Suprapubic skin (tissue), 4 donors: ENCODE measurements at regions not wholly inside any gene's neighbourhood (a gene's known extent, or its start where the extent isn't known, plus 50 kb on each side); places are given as distances from the start of the nearest gene placed in this dataset.
"Not testable (repeated sequence)": the region's sequence is repeated elsewhere in the genome, so short reads cannot be mapped to it uniquely, and the experiment has no call there.

Experiments
- DNase-seq, 2 donors: peaks; one replicate each; pipeline ENCODE4 v3.0.0-alpha.2; 2019; ENCODE audit warnings: low spot score in 2 of 2
- H3K27ac ChIP-seq: fragments of 200-600 bp; sonication (generic); one replicate; pipeline ENCODE4 v1.5.1; 2019
- H3K27me3 ChIP-seq: fragments of 200-600 bp; sonication (generic); one replicate; pipeline ENCODE4 v1.5.1; 2019
- H3K36me3 ChIP-seq: fragments of 200-600 bp; sonication (generic); one replicate; pipeline ENCODE4 v1.5.1; 2019
- H3K4me1 ChIP-seq: fragments of 200-600 bp; sonication (generic); one replicate; pipeline ENCODE4 v1.5.1; 2019
- H3K4me3 ChIP-seq: fragments of 200-600 bp; sonication (generic); one replicate; pipeline ENCODE4 v1.5.1; 2019; ENCODE audit warnings: mild to moderate bottlenecking
- H3K9me3 ChIP-seq: fragments of 200-600 bp; sonication (generic); one replicate; pipeline ENCODE4 v1.5.1; 2019
- CTCF ChIP-seq, 2 donors: fragments of 200-600 bp in 1 of 2; fragments of 450-650 bp in 1 of 2; sonication (generic) in 1 of 2; IDR thresholded peaks; one replicate each; pipeline ENCODE4 v1.5.1; 2016 to 2019; ENCODE audit warnings: antibody characterized with exemption in 2 of 2, mild to moderate bottlenecking in 1 of 2, moderate library complexity in 1 of 2
- EP300 ChIP-seq: sonication (generic); formaldehyde crosslinking; IDR thresholded peaks from one replicate; pipeline ENCODE4 v1.6.1; 2017; ENCODE audit warnings: antibody characterized with exemption
- POLR2A ChIP-seq, 2 donors: fragments of 450-650 bp; IDR thresholded peaks; one replicate each; pipeline ENCODE4 v1.6.1; 2017; ENCODE audit warnings: antibody characterized with exemption in 2 of 2, mild to moderate bottlenecking in 2 of 2, moderate library complexity in 2 of 2
- POLR2AphosphoS5 ChIP-seq, 3 donors: sonication (generic); formaldehyde crosslinking; IDR thresholded peaks; one replicate each; pipeline ENCODE4 v1.6.1; 2017; ENCODE audit warnings: antibody characterized with exemption in 3 of 3
- WGBS: methylation state at CpG from one replicate; pipeline ENCODE4 v1.1.5; 2018; 5-methylcytosine and 5-hydroxymethylcytosine counted together

- Histone ChIP-seq H3K4me3 (no peak overlapping the region), H3K27ac (no peak overlapping the region), H3K27me3 (no peaks in the 10 kb centered on the region), H3K36me3 (no peaks in the 10 kb centered on the region), H3K9me3 (no peaks in the 10 kb centered on the region), H3K4me1 (no peaks in the 10 kb centered on the region)
- WGBS = 72% methylated on average over 3 of the region's 3 CpGs
- DNase-seq = no peak
- TF ChIP-seq EP300 = no peak
- no peak for TF ChIP-seq CTCF (IDR thresholded peaks at IDR 0.05)
- no peak for TF ChIP-seq POLR2AphosphoS5 (IDR thresholded peaks at IDR 0.05)
- no peak for TF ChIP-seq POLR2A (IDR thresholded peaks at IDR 0.05)
These were observed 574.6 kb downstream of the VGLL3 start for GRCh38 chr3:86416334-86416733.

- Histone ChIP-seq H3K36me3 (no peaks in the 10 kb centered on the region), H3K27ac (no peak overlapping the region), H3K4me3 (no peak overlapping the region), H3K9me3 (no peaks in the 10 kb centered on the region), H3K4me1 (no peaks in the 10 kb centered on the region), H3K27me3 (no peaks in the 10 kb centered on the region)
- TF ChIP-seq POLR2A (IDR thresholded peaks at IDR 0.05) = no peak
- no peak for TF ChIP-seq EP300
- no peak for TF ChIP-seq POLR2AphosphoS5 (IDR thresholded peaks at IDR 0.05)
- 22% methylated on average over 2 of the region's 2 CpGs for WGBS
- no peak for DNase-seq
These were observed 577.3 kb downstream of the VGLL3 start for GRCh38 chr3:86413645-86414044.

GRCh38 chr3:86410587-86410986 lies 580.4 kb downstream of the VGLL3 start:
- 58% methylated on average over 2 of the region's 2 CpGs for WGBS

GRCh38 chr3:86389759-86390158 lies 601.2 kb downstream of the VGLL3 start:
- WGBS = 71% methylated on average over 5 of the region's 5 CpGs
- not testable (repeated sequence) for H3K27ac ChIP-seq, H3K9me3 ChIP-seq, H3K27me3 ChIP-seq, H3K4me1 ChIP-seq, DNase-seq, H3K36me3 ChIP-seq, H3K4me3 ChIP-seq

More at GRCh38 chr3:86410587-86410986, 580.4 kb downstream of the VGLL3 start:
- Histone ChIP-seq H3K27ac (no peak overlapping the region), H3K27me3 (no peaks in the 10 kb centered on the region), H3K4me1 (no peaks in the 10 kb centered on the region), H3K36me3 (no peaks in the 10 kb centered on the region), H3K4me3 (no peak overlapping the region), H3K9me3 (no peaks in the 10 kb centered on the region)
- TF ChIP-seq CTCF (IDR thresholded peaks at IDR 0.05) = no peak
- no peak for TF ChIP-seq POLR2AphosphoS5 (IDR thresholded peaks at IDR 0.05)
- TF ChIP-seq EP300 = no peak
- no peak for TF ChIP-seq POLR2A (IDR thresholded peaks at IDR 0.05)
- no peak for DNase-seq

- TF ChIP-seq POLR2AphosphoS5 (IDR thresholded peaks at IDR 0.05) (no peak), EP300 (no peak), CTCF (IDR thresholded peaks at IDR 0.05) (no peak), POLR2A (IDR thresholded peaks at IDR 0.05) (no peak)
- no peak for DNase-seq
- no peaks in the 10 kb centered on the region for H3K27me3 ChIP-seq
- 56% methylated on average over 4 of the region's 4 CpGs for WGBS
- no peaks in the 10 kb centered on the region for H3K4me1 ChIP-seq
- no peaks in the 10 kb centered on the region for H3K36me3 ChIP-seq
- no peaks in the 10 kb centered on the region for H3K9me3 ChIP-seq
- H3K27ac ChIP-seq = no peak overlapping the region
- no peak overlapping the region for H3K4me3 ChIP-seq
These were observed 602.1 kb downstream of the VGLL3 start for GRCh38 chr3:86388820-86389219.

- WGBS = 94% methylated on average over 3 of the region's 3 CpGs
- no peak overlapping the region for H3K4me3 ChIP-seq
- no peaks in the 10 kb centered on the region for H3K4me1 ChIP-seq
These were observed 608.4 kb downstream of the VGLL3 start for GRCh38 chr3:86382556-86382955.

More at GRCh38 chr3:86382556-86382955, 608.4 kb downstream of the VGLL3 start:
- TF ChIP-seq POLR2A (IDR thresholded peaks at IDR 0.05) = no peak
- no peak for TF ChIP-seq POLR2AphosphoS5 (IDR thresholded peaks at IDR 0.05)
- TF ChIP-seq CTCF (IDR thresholded peaks at IDR 0.05) = no peak
- TF ChIP-seq EP300 = no peak
- Histone ChIP-seq H3K36me3 (no peaks in the 10 kb centered on the region), H3K9me3 (no peaks in the 10 kb centered on the region), H3K27me3 (no peaks in the 10 kb centered on the region), H3K27ac (no peak overlapping the region)
- no peak for DNase-seq
